Endothelial cell of umbilical vein (primary cell): ENCODE measurements at regions not wholly inside any gene's neighbourhood (a gene's known extent, or its start where the extent isn't known, plus 50 kb on each side); places are given as distances from the start of the nearest gene placed in this dataset.

Experiments
- CTCF ChIP-seq, 2 donors: IDR thresholded peaks; 1 replicate in 1 of 2; 2 replicates in 1 of 2; pipeline ENCODE4 v1.5.1; 2011; ENCODE audit warnings: low read length in 2 of 2, mild to moderate bottlenecking in 2 of 2, moderate library complexity in 2 of 2, control low read depth in 1 of 2, inconsistent platforms in 1 of 2, low read depth in 1 of 2; ENCODE audit not compliant: insufficient read depth in 1 of 2; ENCODE audit errors: extremely low read depth in 1 of 2
- EZH2 ChIP-seq: IDR thresholded peaks from 2 replicates; pipeline ENCODE4 v1.6.1; 2012; ENCODE audit warnings: borderline replicate concordance, low read depth, mild to moderate bottlenecking, moderate library complexity, low read length, inconsistent platforms; ENCODE audit not compliant: severe bottlenecking
- FOS ChIP-seq: IDR thresholded peaks from 2 replicates; pipeline ENCODE4 v1.6.1; 2011; ENCODE audit warnings: mild to moderate bottlenecking, low read length, moderate library complexity, borderline replicate concordance; ENCODE audit not compliant: insufficient read depth
- GATA2 ChIP-seq: IDR thresholded peaks from 2 replicates; pipeline ENCODE4 v1.7.0; 2011; ENCODE audit warnings: low read depth, mild to moderate bottlenecking, moderate library complexity, mixed read lengths, low read length; ENCODE audit not compliant: insufficient read length, insufficient read depth
- JUN ChIP-seq: IDR thresholded peaks from 2 replicates; pipeline ENCODE4 v1.6.1; 2011; ENCODE audit warnings: borderline replicate concordance, low read depth; ENCODE audit not compliant: insufficient read length, insufficient read depth
- MAX ChIP-seq: IDR thresholded peaks from 2 replicates; pipeline ENCODE4 v1.6.1; 2011; ENCODE audit not compliant: insufficient read depth, insufficient read length
- MYC ChIP-seq: IDR thresholded peaks from one replicate; pipeline ENCODE4 v1.6.1; 2011; ENCODE audit warnings: mild to moderate bottlenecking, low read depth, low read length
- POLR2A ChIP-seq: IDR thresholded peaks from 2 replicates; pipeline ENCODE4 v1.6.1; 2012; ENCODE audit warnings: low read depth, mild to moderate bottlenecking, control low read depth, low read length
- POLR2AphosphoS5 ChIP-seq: IDR thresholded peaks from 2 replicates; pipeline ENCODE4 v1.6.1; 2012; ENCODE audit warnings: low read depth, mild to moderate bottlenecking, control low read depth, low read length, moderate library complexity; ENCODE audit not compliant: insufficient read depth

DNA sequence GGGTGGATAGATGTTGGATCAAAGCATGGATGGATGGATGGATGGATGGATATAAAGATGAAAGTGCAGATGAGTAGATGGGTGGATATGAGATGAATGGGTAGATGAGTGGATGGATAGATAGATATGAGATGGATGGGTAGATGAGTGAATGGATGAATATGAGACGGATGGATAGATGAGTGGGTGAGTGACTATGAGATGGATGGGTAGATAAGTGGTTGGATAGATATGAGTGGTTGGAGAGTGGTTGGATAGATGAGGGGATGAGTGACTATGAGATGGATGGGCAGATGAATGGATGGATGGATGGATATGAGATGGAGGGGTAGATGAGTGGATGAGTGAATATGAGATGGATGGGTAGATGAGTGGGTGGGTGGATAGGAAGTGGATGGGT, 204.6 kb upstream of the TLE3 start:
- no peak for TF ChIP-seq POLR2A
- TF ChIP-seq MAX = no peak
- TF ChIP-seq CTCF (IDR thresholded peaks at IDR 0.05; ENCODE audit: extremely low read depth in 1 of 2, insufficient read depth in 1 of 2, low read depth in 1 of 2, low read length in 2 of 2) = no peak
- TF ChIP-seq EZH2 = no peak
- no peak for TF ChIP-seq FOS
- no peak for TF ChIP-seq POLR2AphosphoS5
- no peak for TF ChIP-seq JUN
- TF ChIP-seq MYC = no peak
- no peak for TF ChIP-seq GATA2
